ENCODE measurements at regions not wholly inside any gene's neighbourhood (a gene's known extent, or its start where the extent isn't known, plus 50 kb on each side); places are given as distances from the start of the nearest gene placed in this dataset.

DNA sequence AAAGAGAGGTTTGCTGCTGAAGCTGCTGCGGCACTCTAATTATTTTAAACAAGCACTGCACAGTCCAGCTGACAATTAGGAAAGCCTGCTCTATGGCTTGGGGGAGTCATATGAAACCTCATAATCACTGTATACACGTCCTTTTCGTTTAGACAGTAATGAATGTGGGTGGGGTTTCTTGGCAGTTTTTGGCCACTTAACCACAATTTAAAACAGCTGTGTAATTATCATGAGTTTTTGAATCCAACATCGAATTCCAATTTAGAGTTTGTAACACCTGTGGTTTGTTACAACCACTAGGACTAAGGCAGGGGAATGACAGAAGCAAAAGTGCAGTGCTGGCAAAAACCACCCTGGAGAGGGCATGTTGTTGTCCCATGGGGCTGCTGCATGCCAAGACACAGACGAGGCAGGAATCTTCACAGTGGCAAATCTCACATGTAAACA lies 99.5 kb downstream of the CXXC4 start:
- no peak overlapping the region for H3K9ac ChIP-seq (ENCODE audit: low read length)
- no peaks in the 10 kb centered on the region for H4K20me1 ChIP-seq (ENCODE audit: insufficient read depth, low read depth, low read length)
- no peak overlapping the region for H2AFZ ChIP-seq (ENCODE audit: low read length)
- H3K27me3 ChIP-seq (ENCODE audit: low read length) = no peaks in the 10 kb centered on the region
- H3K36me3 ChIP-seq (ENCODE audit: insufficient read depth, low read length) = no peaks in the 10 kb centered on the region
- H3K4me1 ChIP-seq (ENCODE audit: low read length) = no peaks in the 10 kb centered on the region
- no peak overlapping the region for H3K4me2 ChIP-seq (ENCODE audit: low read depth, low read length, poor library complexity, severe bottlenecking)
- DNase-seq = no peak
- no peak overlapping the region for H3K27ac ChIP-seq (ENCODE audit: low read length)
- H3K9me2 ChIP-seq (replicated peaks; ENCODE audit: insufficient read depth, low read length) = no peaks in the 10 kb centered on the region; the same call in 1 of the 2 replicates
- no peak overlapping the region for H3K4me3 ChIP-seq (ENCODE audit: low read length)
- H3K79me2 ChIP-seq (ENCODE audit: low read length) = no peaks in the 10 kb centered on the region
- H3K9me3 ChIP-seq (ENCODE audit: low read length) = peaks cover 3% of the 10 kb centered on the region; the same call in 1 of the 2 replicates

DNA sequence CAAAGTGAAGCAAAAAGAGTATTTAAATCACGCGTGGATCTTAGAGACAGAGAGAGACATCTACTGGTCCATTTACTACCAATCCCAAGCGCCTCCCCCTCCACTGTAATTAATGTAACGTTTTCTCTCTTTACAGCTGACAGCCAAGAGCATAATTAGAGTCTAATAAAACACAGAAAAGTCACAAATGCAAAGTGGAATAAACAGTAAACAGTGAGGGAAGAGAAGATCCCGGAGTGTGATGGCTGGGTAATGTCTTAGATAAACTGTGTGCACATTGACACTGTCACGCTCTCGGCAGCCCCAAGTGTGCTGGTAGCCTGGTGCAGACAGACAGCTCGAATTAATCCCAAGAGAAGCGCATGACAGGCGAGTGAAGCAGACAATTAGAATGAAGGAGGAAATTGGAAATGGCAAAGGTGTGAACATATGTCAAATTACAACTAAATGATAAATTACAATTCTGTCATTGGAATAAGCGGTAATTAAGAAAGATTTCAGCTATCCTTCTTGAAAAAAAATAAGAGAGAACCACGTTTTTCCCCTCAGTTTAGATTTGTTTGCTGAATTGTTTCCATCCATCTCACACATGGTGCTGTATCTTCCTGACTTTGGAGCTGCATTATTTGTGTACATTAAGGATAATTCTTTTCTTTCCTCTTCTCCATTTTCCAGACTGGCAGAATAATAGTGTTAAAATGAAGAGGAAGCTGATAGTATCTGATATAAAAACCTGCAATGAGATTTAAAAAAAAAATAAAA lies 100.1 kb downstream of the CXXC4 start:
- Histone ChIP-seq H3K27me3 (ENCODE audit: low read length) (no peaks in the 10 kb centered on the region), H3K4me2 (ENCODE audit: low read depth, low read length, poor library complexity, severe bottlenecking) (no peak overlapping the region), H3K4me1 (ENCODE audit: low read length) (no peaks in the 10 kb centered on the region), H3K36me3 (ENCODE audit: insufficient read depth, low read length) (no peaks in the 10 kb centered on the region), H3K79me2 (ENCODE audit: low read length) (no peaks in the 10 kb centered on the region), H3K9ac (ENCODE audit: low read length) (no peak overlapping the region), H3K27ac (ENCODE audit: low read length) (no peak overlapping the region), H3K4me3 (ENCODE audit: low read length) (no peak overlapping the region), H4K20me1 (ENCODE audit: insufficient read depth, low read depth, low read length) (no peaks in the 10 kb centered on the region), H3K9me3 (ENCODE audit: low read length) (peaks cover 3% of the 10 kb centered on the region; the same call in 1 of the 2 replicates), H2AFZ (ENCODE audit: low read length) (no peak overlapping the region), H3K9me2 (replicated peaks; ENCODE audit: insufficient read depth, low read length) (no peaks in the 10 kb centered on the region; the same call in 1 of the 2 replicates)
- no peak for DNase-seq

DNA sequence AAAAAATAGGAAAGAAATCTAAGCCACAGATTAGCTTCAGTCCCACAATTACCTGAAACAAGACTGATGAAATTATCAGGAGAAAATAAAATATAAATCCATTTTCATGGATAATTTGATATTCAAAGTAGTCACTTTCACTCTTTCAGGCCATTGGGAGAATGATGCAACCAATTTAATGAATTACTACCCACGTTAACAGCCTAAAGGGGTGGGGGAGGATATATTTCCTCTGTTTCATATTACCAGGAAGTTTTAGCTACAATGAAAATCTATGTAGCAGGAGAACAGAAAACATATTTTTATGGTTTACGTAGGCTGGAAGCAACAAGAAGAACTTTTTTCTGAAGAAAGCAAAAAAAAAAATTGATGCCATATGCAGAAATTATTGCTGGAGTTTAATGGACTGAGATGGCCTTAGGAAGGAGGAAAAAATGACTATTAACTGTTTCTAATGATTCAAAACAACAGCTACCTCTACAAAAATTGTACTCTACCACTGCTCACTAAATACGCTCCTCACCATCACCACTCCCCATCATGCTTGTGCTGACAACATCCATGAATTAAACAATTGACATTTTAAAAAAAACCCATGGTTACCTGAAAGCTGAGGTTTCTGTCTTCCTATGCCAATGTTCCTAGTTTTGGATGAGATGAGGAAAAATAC lies 100.9 kb downstream of the CXXC4 start:
- H2AFZ ChIP-seq (ENCODE audit: low read length) = no peak overlapping the region
- no peak overlapping the region for H3K4me3 ChIP-seq (ENCODE audit: low read length)
- no peak for DNase-seq

DNA sequence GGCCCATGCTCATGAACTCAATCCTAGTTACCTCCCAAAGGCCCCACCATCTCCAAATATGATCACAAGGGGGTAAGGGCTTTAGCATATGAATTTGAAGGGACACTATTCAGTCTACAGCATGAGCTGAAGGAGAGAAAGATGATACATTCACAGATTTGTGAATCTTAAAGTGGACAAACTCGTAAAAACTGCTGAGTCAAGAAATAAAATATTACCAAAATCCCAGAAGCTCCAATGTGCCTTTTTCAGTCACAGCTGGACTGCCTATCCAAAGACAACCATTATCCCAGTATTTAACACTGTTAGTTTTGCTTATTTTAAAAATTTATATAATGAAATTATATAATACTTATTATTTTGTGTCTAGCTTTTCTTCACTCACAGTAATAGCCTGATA lies 109.0 kb downstream of the CXXC4 start:
- H3K79me2 ChIP-seq (ENCODE audit: low read length) = no peaks in the 10 kb centered on the region
- H3K4me1 ChIP-seq (ENCODE audit: low read length) = no peaks in the 10 kb centered on the region
- no peaks in the 10 kb centered on the region for H4K20me1 ChIP-seq (ENCODE audit: insufficient read depth, low read depth, low read length)
- H2AFZ ChIP-seq (ENCODE audit: low read length) = no peak overlapping the region
- no peaks in the 10 kb centered on the region for H3K9me3 ChIP-seq (ENCODE audit: low read length)
- no peak overlapping the region for H3K9ac ChIP-seq (ENCODE audit: low read length)
- no peak for DNase-seq
- H3K4me3 ChIP-seq (ENCODE audit: low read length) = no peak overlapping the region
- H3K4me2 ChIP-seq (ENCODE audit: low read depth, low read length, poor library complexity, severe bottlenecking) = no peak overlapping the region
- no peaks in the 10 kb centered on the region for H3K27me3 ChIP-seq (ENCODE audit: low read length)
- H3K36me3 ChIP-seq (ENCODE audit: insufficient read depth, low read length) = no peaks in the 10 kb centered on the region
- no peak overlapping the region for H3K27ac ChIP-seq (ENCODE audit: low read length)
- H3K9me2 ChIP-seq (replicated peaks; ENCODE audit: insufficient read depth, low read length) = no peaks in the 10 kb centered on the region

More for the DNA sequence above, 100.9 kb downstream of the CXXC4 start:
- H3K9me2 ChIP-seq (replicated peaks; ENCODE audit: insufficient read depth, low read length) = no peaks in the 10 kb centered on the region; the same call in 1 of the 2 replicates
- no peaks in the 10 kb centered on the region for H3K79me2 ChIP-seq (ENCODE audit: low read length)
- H3K27me3 ChIP-seq (ENCODE audit: low read length) = no peaks in the 10 kb centered on the region
- H3K9me3 ChIP-seq (ENCODE audit: low read length) = peaks cover 3% of the 10 kb centered on the region; the same call in 1 of the 2 replicates
- no peaks in the 10 kb centered on the region for H3K36me3 ChIP-seq (ENCODE audit: insufficient read depth, low read length)
- no peaks in the 10 kb centered on the region for H4K20me1 ChIP-seq (ENCODE audit: insufficient read depth, low read depth, low read length)
- H3K4me2 ChIP-seq (ENCODE audit: low read depth, low read length, poor library complexity, severe bottlenecking) = no peak overlapping the region
- no peak overlapping the region for H3K9ac ChIP-seq (ENCODE audit: low read length)
- H3K27ac ChIP-seq (ENCODE audit: low read length) = no peak overlapping the region
- no peaks in the 10 kb centered on the region for H3K4me1 ChIP-seq (ENCODE audit: low read length)

DNA sequence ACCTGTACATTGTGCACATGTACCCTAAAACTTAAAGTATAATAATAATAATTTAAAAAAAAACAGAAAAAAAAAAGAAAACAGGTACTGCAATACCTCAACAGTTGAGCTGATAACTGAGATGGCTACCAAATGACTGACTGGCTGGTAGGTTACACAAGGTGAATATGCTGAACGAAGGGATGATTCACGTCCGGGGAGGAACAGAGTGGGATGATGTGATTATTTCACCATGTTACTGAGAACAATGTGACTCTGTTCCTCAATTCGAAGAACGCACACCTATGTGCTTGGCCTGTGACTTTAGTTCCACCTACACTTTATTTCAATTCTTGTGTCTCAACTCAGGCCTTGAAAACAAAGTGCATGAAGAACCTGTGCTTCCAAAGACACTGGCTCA lies 111.7 kb downstream of the CXXC4 start:
- no peaks in the 10 kb centered on the region for H3K79me2 ChIP-seq (ENCODE audit: low read length)
- H3K4me1 ChIP-seq (ENCODE audit: low read length) = no peaks in the 10 kb centered on the region
- H3K9me3 ChIP-seq (ENCODE audit: low read length) = no peaks in the 10 kb centered on the region
- no peak for DNase-seq
- no peaks in the 10 kb centered on the region for H3K27me3 ChIP-seq (ENCODE audit: low read length)
- no peaks in the 10 kb centered on the region for H3K36me3 ChIP-seq (ENCODE audit: insufficient read depth, low read length)
- no peak overlapping the region for H3K9ac ChIP-seq (ENCODE audit: low read length)
- no peak overlapping the region for H3K4me2 ChIP-seq (ENCODE audit: low read depth, low read length, poor library complexity, severe bottlenecking)
- H3K27ac ChIP-seq (ENCODE audit: low read length) = no peak overlapping the region
- H2AFZ ChIP-seq (ENCODE audit: low read length) = no peak overlapping the region
- H4K20me1 ChIP-seq (ENCODE audit: insufficient read depth, low read depth, low read length) = no peaks in the 10 kb centered on the region
- H3K4me3 ChIP-seq (ENCODE audit: low read length) = no peak overlapping the region
- no peaks in the 10 kb centered on the region for H3K9me2 ChIP-seq (replicated peaks; ENCODE audit: insufficient read depth, low read length)

DNA sequence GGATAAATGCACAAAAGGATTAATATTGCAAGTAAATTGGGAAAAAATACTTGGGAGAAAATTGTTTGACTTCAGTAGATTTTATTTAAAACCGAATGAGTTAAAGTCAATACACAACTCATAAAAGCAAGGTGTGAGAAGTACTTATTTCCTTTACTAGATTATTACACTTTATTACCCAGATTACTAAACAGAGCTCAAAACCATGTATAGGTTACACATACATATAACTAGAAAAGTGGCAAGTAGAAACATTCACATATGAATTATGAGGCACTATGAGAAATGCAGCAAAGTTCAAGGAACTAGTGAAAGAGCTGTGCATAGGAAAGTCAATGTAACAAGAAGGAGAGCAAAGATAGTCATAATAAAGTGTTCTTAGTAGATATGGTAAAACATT lies 113.0 kb downstream of the CXXC4 start:
- no peaks in the 10 kb centered on the region for H3K27me3 ChIP-seq (ENCODE audit: low read length)
- H3K9me2 ChIP-seq (replicated peaks; ENCODE audit: insufficient read depth, low read length) = no peaks in the 10 kb centered on the region
- H3K9ac ChIP-seq (ENCODE audit: low read length) = no peak overlapping the region
- no peaks in the 10 kb centered on the region for H3K9me3 ChIP-seq (ENCODE audit: low read length)
- H3K27ac ChIP-seq (ENCODE audit: low read length) = no peak overlapping the region
- DNase-seq = no peak
- no peak overlapping the region for H3K4me2 ChIP-seq (ENCODE audit: low read depth, low read length, poor library complexity, severe bottlenecking)
- no peaks in the 10 kb centered on the region for H3K36me3 ChIP-seq (ENCODE audit: insufficient read depth, low read length)
- H3K4me1 ChIP-seq (ENCODE audit: low read length) = no peaks in the 10 kb centered on the region
- H2AFZ ChIP-seq (ENCODE audit: low read length) = no peak overlapping the region
- H3K79me2 ChIP-seq (ENCODE audit: low read length) = no peaks in the 10 kb centered on the region
- H4K20me1 ChIP-seq (ENCODE audit: insufficient read depth, low read depth, low read length) = no peaks in the 10 kb centered on the region
- no peak overlapping the region for H3K4me3 ChIP-seq (ENCODE audit: low read length)

DNA sequence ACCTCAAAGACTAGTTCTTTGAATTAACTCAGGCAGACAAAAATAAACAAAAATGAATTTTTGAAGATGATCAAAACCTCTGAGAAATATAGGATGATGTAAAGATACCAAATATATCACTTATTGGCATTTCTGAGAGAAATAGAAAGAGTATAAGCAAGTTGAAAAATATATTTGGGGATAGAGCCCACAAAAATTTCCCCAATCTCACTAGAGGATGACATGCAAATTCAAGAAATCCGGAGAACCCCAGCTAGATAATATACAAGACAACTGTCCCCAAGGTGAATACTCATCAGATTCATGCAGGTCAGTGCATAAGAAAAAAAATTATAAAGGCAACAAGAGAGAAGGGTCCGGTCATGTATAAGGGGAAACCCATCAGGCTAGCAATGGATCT lies 129.1 kb downstream of the CXXC4 start:
- no peak overlapping the region for H3K9ac ChIP-seq (ENCODE audit: low read length)
- no peaks in the 10 kb centered on the region for H3K9me2 ChIP-seq (replicated peaks; ENCODE audit: insufficient read depth, low read length)
- no peaks in the 10 kb centered on the region for H4K20me1 ChIP-seq (ENCODE audit: insufficient read depth, low read depth, low read length)
- no peaks in the 10 kb centered on the region for H3K4me1 ChIP-seq (ENCODE audit: low read length)
- H3K4me3 ChIP-seq (ENCODE audit: low read length) = no peak overlapping the region
- H3K79me2 ChIP-seq (ENCODE audit: low read length) = no peaks in the 10 kb centered on the region
- no peak overlapping the region for H3K27ac ChIP-seq (ENCODE audit: low read length)
- H2AFZ ChIP-seq (ENCODE audit: low read length) = no peak overlapping the region
- H3K36me3 ChIP-seq (ENCODE audit: insufficient read depth, low read length) = no peaks in the 10 kb centered on the region
- no peak for DNase-seq
- H3K9me3 ChIP-seq (ENCODE audit: low read length) = peaks cover 10% of the 10 kb centered on the region
- H3K27me3 ChIP-seq (ENCODE audit: low read length) = no peaks in the 10 kb centered on the region
- H3K4me2 ChIP-seq (ENCODE audit: low read depth, low read length, poor library complexity, severe bottlenecking) = no peak overlapping the region

DNA sequence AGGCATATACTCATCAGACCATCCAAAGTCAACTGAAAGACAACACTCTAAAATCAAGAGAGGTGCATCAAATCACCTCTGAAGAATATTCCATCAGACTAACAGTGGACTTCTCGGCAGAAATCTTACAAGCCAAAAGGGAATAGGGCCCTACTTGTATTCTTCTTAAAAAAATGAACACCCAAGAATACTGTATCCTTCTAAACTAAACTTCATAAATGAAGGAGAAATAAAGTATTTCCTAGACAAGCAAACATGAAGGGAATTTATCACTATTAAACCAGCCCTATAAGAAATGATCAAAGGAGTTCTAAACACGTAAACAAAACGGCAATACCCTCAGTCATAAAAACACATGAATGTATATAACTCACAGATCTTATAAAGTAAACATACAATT lies 141.2 kb downstream of the CXXC4 start:
- Histone ChIP-seq H3K4me3 (ENCODE audit: low read length) (no peak overlapping the region), H3K9me2 (replicated peaks; ENCODE audit: insufficient read depth, low read length) (no peaks in the 10 kb centered on the region; the same call in 1 of the 2 replicates), H3K9me3 (ENCODE audit: low read length) (peaks cover 14% of the 10 kb centered on the region), H3K4me1 (ENCODE audit: low read length) (no peaks in the 10 kb centered on the region), H3K4me2 (ENCODE audit: low read depth, low read length, poor library complexity, severe bottlenecking) (no peak overlapping the region), H4K20me1 (ENCODE audit: insufficient read depth, low read depth, low read length) (no peaks in the 10 kb centered on the region), H3K9ac (ENCODE audit: low read length) (no peak overlapping the region), H2AFZ (ENCODE audit: low read length) (no peak overlapping the region), H3K27ac (ENCODE audit: low read length) (no peak overlapping the region), H3K79me2 (ENCODE audit: low read length) (no peaks in the 10 kb centered on the region), H3K27me3 (ENCODE audit: low read length) (no peaks in the 10 kb centered on the region), H3K36me3 (ENCODE audit: insufficient read depth, low read length) (no peaks in the 10 kb centered on the region)
- DNase-seq = no peak
